ENCODE measurements at regions not wholly inside any gene's neighbourhood (a gene's known extent, or its start where the extent isn't known, plus 50 kb on each side); places are given as distances from the start of the nearest gene placed in this dataset.

DNA sequence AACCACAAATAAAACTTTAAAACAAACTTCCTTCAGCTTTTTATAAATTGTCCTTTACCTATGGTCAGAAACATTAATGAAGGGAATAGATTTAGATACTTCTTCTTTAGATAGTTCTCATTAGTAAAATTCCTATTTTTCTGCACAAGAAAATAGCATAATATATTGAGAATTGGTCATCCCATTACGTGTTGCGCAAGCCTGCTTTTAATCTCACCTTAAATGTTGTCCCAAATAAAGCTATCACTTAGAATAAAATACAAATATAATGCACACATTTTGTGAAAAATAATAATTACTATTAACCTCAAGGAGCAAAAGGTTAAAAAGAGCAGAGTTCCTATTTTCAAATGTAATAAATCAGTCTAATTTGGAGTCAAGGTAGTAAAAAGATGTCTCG, 95.2 kb upstream of the TTC29 start:
- 78 to 79% methylated on average over 3 of the region's 3 CpGs for WGBS, 2 donors (ENCODE audit: low coverage in 1 of 2)
- TF ChIP-seq POLR2AphosphoS5 (IDR thresholded peaks at IDR 0.05) (no peak), EP300 (IDR thresholded peaks at IDR 0.05; ENCODE audit: low read depth) (no peak), POLR2A (IDR thresholded peaks at IDR 0.05) (no peak)
- TF ChIP-seq, protein P1, sequence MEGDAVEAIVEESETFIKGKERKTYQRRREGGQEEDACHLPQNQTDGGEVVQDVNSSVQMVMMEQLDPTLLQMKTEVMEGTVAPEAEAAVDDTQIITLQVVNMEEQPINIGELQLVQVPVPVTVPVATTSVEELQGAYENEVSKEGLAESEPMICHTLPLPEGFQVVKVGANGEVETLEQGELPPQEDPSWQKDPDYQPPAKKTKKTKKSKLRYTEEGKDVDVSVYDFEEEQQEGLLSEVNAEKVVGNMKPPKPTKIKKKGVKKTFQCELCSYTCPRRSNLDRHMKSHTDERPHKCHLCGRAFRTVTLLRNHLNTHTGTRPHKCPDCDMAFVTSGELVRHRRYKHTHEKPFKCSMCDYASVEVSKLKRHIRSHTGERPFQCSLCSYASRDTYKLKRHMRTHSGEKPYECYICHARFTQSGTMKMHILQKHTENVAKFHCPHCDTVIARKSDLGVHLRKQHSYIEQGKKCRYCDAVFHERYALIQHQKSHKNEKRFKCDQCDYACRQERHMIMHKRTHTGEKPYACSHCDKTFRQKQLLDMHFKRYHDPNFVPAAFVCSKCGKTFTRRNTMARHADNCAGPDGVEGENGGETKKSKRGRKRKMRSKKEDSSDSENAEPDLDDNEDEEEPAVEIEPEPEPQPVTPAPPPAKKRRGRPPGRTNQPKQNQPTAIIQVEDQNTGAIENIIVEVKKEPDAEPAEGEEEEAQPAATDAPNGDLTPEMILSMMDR (IDR thresholded peaks at IDR 0.05) = no peak
- no peaks in the 10 kb centered on the region for H3K9me3 ChIP-seq
- H3K4me3 ChIP-seq = no peak overlapping the region
- H3K36me3 ChIP-seq = no peaks in the 10 kb centered on the region
- intact Hi-C loops (cut with DNase I; ENCODE audit: low total_unique reads) = no loop called here
- H3K27ac ChIP-seq = no peak overlapping the region
- no peak for DNase-seq
- in situ Hi-C loops (cut with MboI; ENCODE audit: low pct_ligation_motif_present in 1 of 4, low pct_unique_long_range_greater_than_20kb in 1 of 4, low sequenced_read_pairs in 3 of 4) = no loop called here
- no peaks in the 10 kb centered on the region for H3K4me1 ChIP-seq
- no peaks in the 10 kb centered on the region for H3K27me3 ChIP-seq

DNA sequence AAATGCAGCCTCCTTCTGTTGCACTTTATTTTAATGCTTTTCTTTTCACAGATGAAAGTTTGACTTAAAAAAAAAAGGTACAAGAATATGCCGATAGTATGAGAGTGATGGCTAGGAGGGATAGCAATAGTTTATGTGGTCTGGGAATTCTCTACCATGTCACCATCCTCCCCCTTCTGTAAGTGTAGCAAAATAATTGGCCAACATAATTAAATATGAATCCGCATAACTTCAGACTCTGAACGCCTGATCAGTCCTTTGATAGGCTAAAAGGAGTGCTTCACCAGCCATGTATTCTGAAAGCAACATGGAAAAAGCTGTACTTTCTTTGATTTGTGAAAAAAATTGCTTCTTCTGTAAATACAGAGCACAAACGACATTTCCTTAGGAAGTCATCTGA, 95.7 kb upstream of the TTC29 start:
- Histone ChIP-seq H3K4me3 (no peak overlapping the region), H3K9me3 (no peaks in the 10 kb centered on the region), H3K27ac (no peak overlapping the region), H3K36me3 (no peaks in the 10 kb centered on the region), H3K4me1 (no peaks in the 10 kb centered on the region), H3K27me3 (peaks cover 3% of the 10 kb centered on the region)
- no peak for TF ChIP-seq POLR2A (IDR thresholded peaks at IDR 0.05)
- no peak for TF ChIP-seq POLR2AphosphoS5 (IDR thresholded peaks at IDR 0.05)
- TF ChIP-seq EP300 (IDR thresholded peaks at IDR 0.05; ENCODE audit: low read depth) = no peak
- TF ChIP-seq, protein P1 (IDR thresholded peaks at IDR 0.05) = no peak
- intact Hi-C loops (cut with DNase I; ENCODE audit: low total_unique reads) (no loop called here), in situ Hi-C loops (cut with MboI; ENCODE audit: low pct_ligation_motif_present in 1 of 4, low pct_unique_long_range_greater_than_20kb in 1 of 4, low sequenced_read_pairs in 3 of 4) (no loop called here)
- 50 to 62% methylated on average over 4 of the region's 4 CpGs for WGBS, 2 donors (ENCODE audit: low coverage in 1 of 2)
- DNase-seq = no peak

DNA sequence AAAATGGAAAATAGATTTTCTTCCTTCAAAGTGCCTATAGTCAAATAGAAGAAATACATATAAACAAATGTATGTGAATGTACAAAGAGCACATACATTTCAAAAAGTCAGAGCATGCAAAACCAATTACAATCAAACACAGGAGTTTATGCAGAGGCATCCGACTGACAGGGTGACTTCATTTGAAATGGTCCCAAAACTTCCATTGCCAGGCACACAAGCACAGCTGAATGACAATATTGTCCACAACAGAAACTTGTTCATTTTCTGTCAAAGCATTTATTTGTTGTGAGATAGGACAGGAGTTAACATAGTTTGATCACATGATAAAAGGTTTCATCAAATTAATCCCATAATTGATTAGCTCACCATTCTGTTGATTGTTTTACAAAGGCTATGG, 96.4 kb upstream of the TTC29 start:
- DNase-seq = no peak
- TF ChIP-seq, protein P1 (IDR thresholded peaks at IDR 0.05) = no peak
- TF ChIP-seq POLR2A (IDR thresholded peaks at IDR 0.05) (no peak), EP300 (IDR thresholded peaks at IDR 0.05; ENCODE audit: low read depth) (no peak), POLR2AphosphoS5 (IDR thresholded peaks at IDR 0.05) (no peak)
- Histone ChIP-seq H3K27ac (no peak overlapping the region), H3K9me3 (no peaks in the 10 kb centered on the region), H3K36me3 (no peaks in the 10 kb centered on the region), H3K4me3 (no peak overlapping the region), H3K27me3 (peaks cover 4% of the 10 kb centered on the region), H3K4me1 (no peaks in the 10 kb centered on the region)
- 57 to 59% methylated on average over 1 of the region's 1 CpG for WGBS, 2 donors (ENCODE audit: low coverage in 1 of 2)
- intact Hi-C loops (cut with DNase I; ENCODE audit: low total_unique reads) = no loop called here
- in situ Hi-C loops (cut with MboI; ENCODE audit: low pct_ligation_motif_present in 1 of 4, low pct_unique_long_range_greater_than_20kb in 1 of 4, low sequenced_read_pairs in 3 of 4) = no loop called here

DNA sequence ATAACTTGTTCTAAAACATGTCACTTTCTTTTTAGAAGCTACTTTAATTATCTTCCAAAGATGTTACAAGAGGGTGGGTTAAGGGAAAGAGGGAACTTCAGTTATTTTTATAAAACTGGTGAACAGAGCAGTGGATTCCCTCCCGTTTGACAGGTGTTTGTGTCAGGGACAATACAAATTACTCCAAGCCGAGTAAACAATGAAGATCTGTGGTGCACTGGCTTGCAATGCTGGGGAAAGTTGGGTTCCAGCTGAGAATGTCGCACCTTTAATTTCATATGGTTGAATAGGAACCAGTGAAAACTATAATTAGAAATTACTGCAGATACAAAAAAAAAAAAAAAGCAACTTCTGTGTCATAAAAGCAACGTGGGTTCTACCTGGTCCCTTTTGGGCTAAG, 98.6 kb upstream of the TTC29 start:
- Histone ChIP-seq H3K27me3 (peaks cover 4% of the 10 kb centered on the region), H3K27ac (no peak overlapping the region), H3K4me1 (no peaks in the 10 kb centered on the region), H3K36me3 (no peaks in the 10 kb centered on the region), H3K4me3 (no peak overlapping the region), H3K9me3 (no peaks in the 10 kb centered on the region)
- intact Hi-C loops (cut with DNase I; ENCODE audit: low total_unique reads) (no loop called here), in situ Hi-C loops (cut with MboI; ENCODE audit: low pct_ligation_motif_present in 1 of 4, low pct_unique_long_range_greater_than_20kb in 1 of 4, low sequenced_read_pairs in 3 of 4) (no loop called here)
- TF ChIP-seq, protein P1 (IDR thresholded peaks at IDR 0.05) = no peak
- TF ChIP-seq POLR2A (IDR thresholded peaks at IDR 0.05) (no peak), EP300 (IDR thresholded peaks at IDR 0.05; ENCODE audit: low read depth) (no peak), POLR2AphosphoS5 (IDR thresholded peaks at IDR 0.05) (no peak)
- no peak for DNase-seq
- WGBS, 2 donors (ENCODE audit: low coverage in 1 of 2) = 34 to 35% methylated on average over 4 of the region's 4 CpGs
